Upper lobe of left lung (tissue), 4 donors: ENCODE measurements at regions not wholly inside any gene's neighbourhood (a gene's known extent, or its start where the extent isn't known, plus 50 kb on each side); places are given as distances from the start of the nearest gene placed in this dataset.

ENCODE experiments used
- CTCF ChIP-seq, 6 experiments: fragments of 450-650 bp in 4 of 6; fragments of 200-600 bp in 2 of 6; sonication (generic) in 2 of 6; IDR thresholded peaks; one replicate each; pipeline ENCODE4 v1.5.1; 2016 to 2019; ENCODE audit warnings: antibody characterized with exemption in 6 of 6
- EP300 ChIP-seq, 4 donors: sonication (generic); formaldehyde crosslinking; IDR thresholded peaks; one replicate each; pipeline ENCODE4 v1.5.1; 2017; ENCODE audit warnings: antibody characterized with exemption in 4 of 4, control low read depth in 2 of 4

- no peak for TF ChIP-seq EP300 (IDR thresholded peaks at IDR 0.05)
- TF ChIP-seq CTCF (IDR thresholded peaks at IDR 0.05): no peak
These were observed 73.7 kb downstream of the LACC1 start for GRCh38 chr13:43953370-43953769.
